LNCAP (cell line): ENCODE measurements at regions not wholly inside any gene's neighbourhood (a gene's known extent, or its start where the extent isn't known, plus 50 kb on each side); places are given as distances from the start of the nearest gene placed in this dataset.

Source experiments
- TF ChIP-seq, protein P1 (sequence below): fragments of 450-650 bp; IDR thresholded peaks from 2 replicates; pipeline ENCODE4 v1.5.1; 2017; ENCODE audit warnings: mild to moderate bottlenecking

DNA sequence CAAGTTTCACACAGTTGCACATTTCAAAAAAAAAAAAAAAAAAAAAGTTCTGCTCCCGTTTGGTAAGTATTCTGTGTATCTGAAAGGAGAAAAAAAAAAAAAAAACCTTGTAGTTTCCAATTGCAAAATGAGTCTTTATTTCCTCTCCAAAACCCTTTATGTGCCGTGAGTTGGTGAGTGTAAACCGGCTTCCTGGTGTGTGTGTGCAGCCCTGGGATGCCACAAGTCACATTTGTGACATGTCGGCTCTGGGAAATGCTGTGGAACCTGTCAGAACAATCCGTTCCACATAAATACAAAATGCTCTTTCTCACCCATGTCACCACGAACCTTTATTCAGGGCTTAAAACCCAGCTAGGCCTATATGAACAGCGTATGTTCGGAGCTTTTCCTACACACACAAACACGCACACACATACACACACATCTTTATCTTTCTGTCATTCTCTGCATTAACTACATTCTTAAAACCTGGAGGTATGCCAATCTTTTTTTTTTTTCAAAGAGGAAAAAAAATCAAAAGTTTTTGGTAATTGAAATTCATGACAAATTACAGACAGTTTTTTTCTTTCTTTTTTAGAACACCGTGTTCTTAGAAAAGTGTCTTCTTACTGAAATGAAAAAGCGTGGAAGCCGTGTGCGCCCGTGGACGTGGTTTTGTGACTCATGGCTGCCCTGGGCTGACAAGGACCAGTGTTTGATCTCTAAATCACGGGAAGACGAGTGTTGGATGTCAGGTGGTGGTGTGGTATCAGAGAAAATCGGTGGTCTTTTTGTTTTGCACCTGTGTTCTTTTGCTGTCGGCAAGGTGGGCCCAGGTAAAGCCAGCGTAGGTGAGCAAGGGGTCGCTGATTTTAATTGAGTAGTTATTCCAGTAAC is 612.0 kb downstream of the VRK1 start:
- TF ChIP-seq, protein P1, sequence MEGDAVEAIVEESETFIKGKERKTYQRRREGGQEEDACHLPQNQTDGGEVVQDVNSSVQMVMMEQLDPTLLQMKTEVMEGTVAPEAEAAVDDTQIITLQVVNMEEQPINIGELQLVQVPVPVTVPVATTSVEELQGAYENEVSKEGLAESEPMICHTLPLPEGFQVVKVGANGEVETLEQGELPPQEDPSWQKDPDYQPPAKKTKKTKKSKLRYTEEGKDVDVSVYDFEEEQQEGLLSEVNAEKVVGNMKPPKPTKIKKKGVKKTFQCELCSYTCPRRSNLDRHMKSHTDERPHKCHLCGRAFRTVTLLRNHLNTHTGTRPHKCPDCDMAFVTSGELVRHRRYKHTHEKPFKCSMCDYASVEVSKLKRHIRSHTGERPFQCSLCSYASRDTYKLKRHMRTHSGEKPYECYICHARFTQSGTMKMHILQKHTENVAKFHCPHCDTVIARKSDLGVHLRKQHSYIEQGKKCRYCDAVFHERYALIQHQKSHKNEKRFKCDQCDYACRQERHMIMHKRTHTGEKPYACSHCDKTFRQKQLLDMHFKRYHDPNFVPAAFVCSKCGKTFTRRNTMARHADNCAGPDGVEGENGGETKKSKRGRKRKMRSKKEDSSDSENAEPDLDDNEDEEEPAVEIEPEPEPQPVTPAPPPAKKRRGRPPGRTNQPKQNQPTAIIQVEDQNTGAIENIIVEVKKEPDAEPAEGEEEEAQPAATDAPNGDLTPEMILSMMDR = no peak

DNA sequence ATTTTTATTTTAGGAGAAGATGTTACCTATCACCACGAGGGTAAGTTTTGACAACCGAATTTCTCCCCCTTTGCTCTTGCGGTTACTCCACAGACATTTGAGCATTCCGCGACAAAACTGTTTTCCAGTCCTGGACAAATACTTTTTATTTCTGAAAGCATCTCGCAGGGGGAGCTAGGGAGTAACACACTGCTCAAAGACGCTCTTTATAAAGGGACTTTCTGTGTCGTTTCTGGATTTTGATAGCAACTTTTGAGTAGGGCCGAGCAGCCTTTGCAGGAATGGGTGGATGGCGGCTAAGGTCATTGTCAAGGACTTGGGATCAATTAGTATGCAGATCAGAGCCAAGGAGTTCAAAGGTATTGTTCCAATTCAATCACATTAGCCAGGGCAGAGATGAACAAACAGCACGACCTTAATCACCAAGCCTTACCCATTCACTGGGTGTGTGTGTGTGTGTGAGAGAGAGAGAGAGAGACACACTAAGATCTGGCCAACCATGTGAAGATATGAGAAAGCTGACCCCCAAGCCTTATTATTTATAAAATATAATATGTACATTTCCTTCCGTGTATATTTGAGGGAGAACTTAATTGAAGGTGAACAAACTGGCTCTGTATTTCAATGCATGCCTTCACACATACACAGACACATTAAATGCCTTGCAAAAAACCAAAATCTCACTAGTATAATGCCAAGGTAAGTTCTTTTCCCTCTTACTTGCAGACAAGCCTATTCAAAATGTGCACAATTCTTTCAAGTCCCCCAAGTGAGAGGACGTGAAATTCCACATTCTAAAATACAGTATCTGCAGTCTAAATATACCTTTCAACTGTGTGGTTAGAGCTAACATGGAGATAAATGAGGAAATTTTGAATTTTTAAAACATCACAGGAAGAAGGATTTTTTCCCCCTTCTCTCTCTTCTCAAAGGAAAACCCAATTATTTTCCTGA is 613.8 kb downstream of the VRK1 start:
- TF ChIP-seq, protein P1 = no peak

DNA sequence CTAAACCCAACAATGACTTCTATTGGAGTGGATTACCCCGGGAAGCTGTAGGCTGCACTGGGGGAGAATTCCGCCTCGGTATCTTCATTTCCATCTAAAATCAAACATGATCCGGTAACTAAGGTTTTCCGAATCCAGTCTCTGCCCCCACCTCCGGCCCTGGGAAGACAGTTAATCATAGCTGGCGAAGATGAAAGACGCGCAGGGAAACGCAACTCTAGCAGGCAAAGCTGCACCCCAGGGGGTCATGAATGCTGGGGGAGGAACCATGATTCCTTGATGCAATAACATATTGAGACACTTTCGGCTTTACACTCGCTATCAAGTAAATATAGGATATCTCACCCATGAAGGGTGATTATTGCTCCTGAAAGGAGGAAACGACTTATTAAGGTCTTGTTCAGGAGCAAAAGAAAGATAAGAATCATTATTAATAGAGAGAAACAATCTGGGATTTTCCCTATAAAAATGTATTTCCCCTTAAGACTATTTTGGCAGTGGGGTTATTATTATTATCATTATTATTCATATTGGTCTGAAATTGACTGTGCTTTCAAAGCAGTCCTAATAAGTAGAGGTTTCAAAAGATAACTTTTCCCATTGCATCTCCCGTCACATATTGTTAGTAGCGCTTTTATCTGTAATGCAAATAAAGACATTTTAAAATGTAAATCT is 614.9 kb downstream of the VRK1 start:
- TF ChIP-seq, protein P1 = no peak

GRCh38 chr14:97413022-97413539 is 615.9 kb downstream of the VRK1 start:
- TF ChIP-seq, protein P1 = no peak

GRCh38 chr14:97413966-97414717 is 617.0 kb downstream of the VRK1 start:
- TF ChIP-seq, protein P1 = no peak

GRCh38 chr14:97414718-97415098 is 617.5 kb downstream of the VRK1 start:
- TF ChIP-seq, protein P1 = no peak
